Iris pigment epithelial cell (primary cell): ENCODE measurements at regions not wholly inside any gene's neighbourhood (a gene's known extent, or its start where the extent isn't known, plus 50 kb on each side); places are given as distances from the start of the nearest gene placed in this dataset.

ENCODE experiments used
- DNase-seq: peaks from one replicate; pipeline ENCODE4 v3.0.0-alpha.2; 2011; ENCODE audit warnings: low read depth

- DNase-seq: no peak
These were observed 71.7 kb upstream of the RAD23B start for GRCh38 chr9:107211284-107211923.

GRCh38 chr9:107212613-107213012 lies 70.5 kb upstream of the RAD23B start:
- DNase-seq: peak; percentile 28

GRCh38 chr9:107213080-107213479 lies 70.0 kb upstream of the RAD23B start:
- no peak for DNase-seq

- DNase-seq: peak; percentile 99
These were observed 69.5 kb upstream of the RAD23B start for GRCh38 chr9:107213561-107214028.

- peak; percentile 22 for DNase-seq
These were observed 68.7 kb upstream of the RAD23B start for GRCh38 chr9:107214381-107214780.

- DNase-seq: peak; percentile 36
These were observed 68.2 kb upstream of the RAD23B start for GRCh38 chr9:107214915-107215314.

- DNase-seq: peak; percentile 74
These were observed 67.7 kb upstream of the RAD23B start for GRCh38 chr9:107215381-107215780.

GRCh38 chr9:107216329-107216728 lies 66.8 kb upstream of the RAD23B start:
- DNase-seq: no peak

- no peak for DNase-seq
These were observed 64.1 kb upstream of the RAD23B start for GRCh38 chr9:107218829-107219485.

GRCh38 chr9:107219486-107220077 lies 63.5 kb upstream of the RAD23B start:
- no peak for DNase-seq

GRCh38 chr9:107221321-107221720 lies 61.8 kb upstream of the RAD23B start:
- DNase-seq: no peak

- peak; percentile 82 for DNase-seq
These were observed 61.0 kb upstream of the RAD23B start for GRCh38 chr9:107222020-107222522.

- no peak for DNase-seq
These were observed 59.7 kb upstream of the RAD23B start for GRCh38 chr9:107223381-107223780.

- DNase-seq: no peak
These were observed 58.8 kb upstream of the RAD23B start for GRCh38 chr9:107224252-107224651.

- DNase-seq: peak; percentile 17
These were observed 56.7 kb upstream of the RAD23B start for GRCh38 chr9:107226421-107226820.

- DNase-seq: peak; percentile 49
These were observed 55.3 kb upstream of the RAD23B start for GRCh38 chr9:107227774-107228173.

- no peak for DNase-seq
These were observed 54.5 kb upstream of the RAD23B start for GRCh38 chr9:107228496-107229039.

GRCh38 chr9:107229241-107229741 lies 53.8 kb upstream of the RAD23B start:
- no peak for DNase-seq
